Heart left ventricle (tissue), 16 donors: ENCODE measurements at regions not wholly inside any gene's neighbourhood (a gene's known extent, or its start where the extent isn't known, plus 50 kb on each side); places are given as distances from the start of the nearest gene placed in this dataset.

ENCODE experiments used
- ATAC-seq, 4 donors: fragments of 200-7000 bp; cut with Tn5 transposase; one replicate each; pipeline ENCODE4 v1.9.1; 2020 to 2022; ENCODE audit warnings: moderate library complexity in 4 of 4, mild to moderate bottlenecking in 3 of 4, moderate number of reproducible peaks in 1 of 4
- DNase-seq, 5 donors: peaks; one replicate each; pipeline ENCODE4 v3.0.0-alpha.2; 2020
- H3K27ac ChIP-seq, 12 donors: fragments of 200-600 bp; sonication (generic) in 4 of 12; one replicate each; pipeline versions ENCODE4 v1.5.0 to v1.8.0; 2016 to 2022; ENCODE audit warnings: mild to moderate bottlenecking in 2 of 12
- H3K27me3 ChIP-seq, 9 donors: fragments of 200-600 bp; sonication (generic) in 2 of 9; one replicate each; pipeline versions ENCODE4 v1.5.1 to v1.8.0; 2016 to 2022; ENCODE audit warnings: mild to moderate bottlenecking in 3 of 9
- H3K36me3 ChIP-seq, 9 donors: fragments of 200-600 bp; sonication (generic) in 2 of 9; one replicate each; pipeline versions ENCODE4 v1.5.0 to v1.8.0; 2018 to 2022; ENCODE audit warnings: mild to moderate bottlenecking in 2 of 9
- H3K4me1 ChIP-seq, 12 donors: fragments of 200-600 bp; sonication (generic) in 4 of 12; one replicate each; pipeline versions ENCODE4 v1.5.0 to v1.8.0; 2016 to 2022; ENCODE audit warnings: mild to moderate bottlenecking in 3 of 12
- H3K4me3 ChIP-seq, 12 donors: fragments of 200-600 bp; sonication (generic) in 4 of 12; one replicate each; pipeline versions ENCODE4 v1.5.0 to v1.8.0; 2017 to 2022; ENCODE audit warnings: mild to moderate bottlenecking in 9 of 12, moderate library complexity in 4 of 12
- H3K9me3 ChIP-seq, 12 donors: fragments of 200-600 bp; sonication (generic) in 4 of 12; one replicate each; pipeline versions ENCODE4 v1.5.0 to v1.8.0; 2016 to 2022; ENCODE audit warnings: mild to moderate bottlenecking in 1 of 12
- POLR2A ChIP-seq, 2 donors: fragments of 450-650 bp; IDR thresholded peaks; one replicate each; pipeline ENCODE4 v1.6.1; 2017; ENCODE audit warnings: antibody characterized with exemption in 2 of 2, mild to moderate bottlenecking in 2 of 2, moderate library complexity in 2 of 2
- WGBS, 4 donors: extraction: QIAGEN DNeasy Blood & Tissue Kit in 2 of 4; methylation state at CpG; one replicate each; pipeline versions ENCODE4 v1.1.5 to v1.1.7; 2013 to 2018; 5-methylcytosine and 5-hydroxymethylcytosine counted together
- intact Hi-C, 10 donors: fragments of 100-400 bp; cut with DNase I; formaldehyde crosslinking; loops; one replicate each; pipeline versions ENCODE4 v1.11.1 to v1.14.2; 2022
- TF ChIP-seq, protein P1 (sequence below), 12 donors: fragments of 200-600 bp; sonication (generic) in 4 of 12; IDR thresholded peaks; one replicate each; pipeline versions ENCODE4 v1.5.0 to v1.8.0; 2018 to 2022; ENCODE audit warnings: antibody characterized with exemption in 12 of 12, mild to moderate bottlenecking in 5 of 12
- donor health status: ischemic (EF 13 %, LVEDD 7.1; RV severe dilation, severe dysfunction).
- donor health status: healthy with polysubstance abuse.
- donor health status: DM: no; HTN: yes; CAD: no.
- donor health status: DM: no; HTN: no; CAD: no.
- donor health status: ischemic (EF 25% LVEDD 6.9; RV normal size, moderate dysfunction).
- donor health status: ischemic (EF 25% LVEDD 5.7; RV mildly dilated, moderate dysfunction).
- donor health status: healthy.
- donor health status: DM: yes; HTN: yes; CAD: no.
- donor health status: ischemic (EF 35%, LVEDD 5.7; RV mildly dilated, moderate dysfunction).
- donor health status: nonischemic (EF 11% LVEDD 7.7; RV severe dilation, severe dysfunction).
- donor health status: DM: yes; HTN: yes; CAD: no.
- donor health status: PGD.
- donor health status: ischemic (EF 29% LVEDD 5.4; RV normal size, mild dysfunction).
- donor health status: nonischemic (EF 23%, LVEDD 6.1; RV moderate dilation, normal function).

- WGBS, 4 donors, result 59 to 72% (median 65%) methylated on average over 4 of the region's 4 CpGs
- no peak for DNase-seq
- TF ChIP-seq, protein P1, sequence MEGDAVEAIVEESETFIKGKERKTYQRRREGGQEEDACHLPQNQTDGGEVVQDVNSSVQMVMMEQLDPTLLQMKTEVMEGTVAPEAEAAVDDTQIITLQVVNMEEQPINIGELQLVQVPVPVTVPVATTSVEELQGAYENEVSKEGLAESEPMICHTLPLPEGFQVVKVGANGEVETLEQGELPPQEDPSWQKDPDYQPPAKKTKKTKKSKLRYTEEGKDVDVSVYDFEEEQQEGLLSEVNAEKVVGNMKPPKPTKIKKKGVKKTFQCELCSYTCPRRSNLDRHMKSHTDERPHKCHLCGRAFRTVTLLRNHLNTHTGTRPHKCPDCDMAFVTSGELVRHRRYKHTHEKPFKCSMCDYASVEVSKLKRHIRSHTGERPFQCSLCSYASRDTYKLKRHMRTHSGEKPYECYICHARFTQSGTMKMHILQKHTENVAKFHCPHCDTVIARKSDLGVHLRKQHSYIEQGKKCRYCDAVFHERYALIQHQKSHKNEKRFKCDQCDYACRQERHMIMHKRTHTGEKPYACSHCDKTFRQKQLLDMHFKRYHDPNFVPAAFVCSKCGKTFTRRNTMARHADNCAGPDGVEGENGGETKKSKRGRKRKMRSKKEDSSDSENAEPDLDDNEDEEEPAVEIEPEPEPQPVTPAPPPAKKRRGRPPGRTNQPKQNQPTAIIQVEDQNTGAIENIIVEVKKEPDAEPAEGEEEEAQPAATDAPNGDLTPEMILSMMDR (IDR thresholded peaks at IDR 0.05), result no peak
- TF ChIP-seq POLR2A (IDR thresholded peaks at IDR 0.05), result no peak
- Histone ChIP-seq H3K4me3 (no peak overlapping the region), H3K36me3 (no peaks in the 10 kb centered on the region), H3K27me3 (peaks cover 0 to 5% (median 0%) of the 10 kb centered on the region in 9 donors), H3K9me3 (no peaks in the 10 kb centered on the region), H3K4me1 (no peaks in the 10 kb centered on the region), H3K27ac (no peak overlapping the region)
- intact Hi-C loops, result no loop called here
- ATAC-seq, result no peak
Measured at GRCh38 chr1:29835406-29835805, 599.1 kb downstream of the PTPRU start.

DNA sequence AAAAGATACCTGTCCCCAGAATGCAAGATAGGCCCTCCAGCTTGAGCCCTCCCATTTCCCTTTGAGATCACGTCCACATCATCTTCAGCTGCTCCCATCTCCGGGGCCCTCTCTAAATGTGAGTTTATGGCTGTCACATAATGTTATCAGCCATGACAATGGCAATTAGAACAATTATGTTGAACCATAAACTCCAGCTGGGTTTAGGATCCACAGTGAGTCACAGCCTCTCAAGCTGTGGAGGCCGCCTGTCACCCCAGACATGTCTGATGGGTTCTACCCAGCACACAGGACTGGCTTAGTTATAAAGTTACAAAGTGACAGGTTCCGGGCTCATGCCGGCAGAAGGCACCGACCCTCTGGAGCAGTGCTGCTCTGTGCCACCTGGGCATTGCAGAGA, 597.3 kb downstream of the PTPRU start:
- Histone ChIP-seq H3K9me3 (no peaks in the 10 kb centered on the region), H3K36me3 (no peaks in the 10 kb centered on the region), H3K4me3 (no peak overlapping the region), H3K27ac (no peak overlapping the region), H3K27me3 (peaks cover 0 to 22% (median 0%) of the 10 kb centered on the region in 9 donors), H3K4me1 (no peaks in the 10 kb centered on the region)
- TF ChIP-seq, protein P1 (IDR thresholded peaks at IDR 0.05), result no peak
- no peak for TF ChIP-seq POLR2A (IDR thresholded peaks at IDR 0.05)
- no peak for ATAC-seq
- DNase-seq, result peak in 1 of 5 donors; percentile 8
- intact Hi-C loops, result no loop called here
- WGBS, 4 donors, result 87 to 92% (median 89%) methylated on average over 6 of the region's 6 CpGs

DNA sequence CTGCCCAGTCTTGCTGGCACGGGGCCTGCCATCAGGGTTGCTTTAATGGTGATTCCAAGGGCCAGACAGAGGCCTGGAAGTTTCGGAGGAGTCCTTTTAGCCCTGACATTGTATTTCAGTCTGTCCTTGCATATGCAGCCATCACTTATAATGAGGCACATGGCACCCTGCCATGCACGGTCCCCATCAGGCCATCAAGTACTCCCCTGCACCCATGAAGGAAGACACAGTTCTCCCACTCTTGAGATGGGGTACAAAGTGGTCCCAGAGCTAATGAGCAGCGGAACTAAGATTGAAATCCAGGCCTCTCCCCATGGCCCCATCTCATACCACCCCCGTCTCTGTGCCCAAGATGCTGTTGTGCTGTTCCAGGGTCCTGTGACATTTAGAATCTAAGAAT, 596.6 kb downstream of the PTPRU start:
- Histone ChIP-seq H3K27me3 (peaks cover 0 to 25% (median 0%) of the 10 kb centered on the region in 9 donors), H3K4me3 (no peak overlapping the region), H3K27ac (no peak overlapping the region), H3K36me3 (no peaks in the 10 kb centered on the region), H3K9me3 (no peaks in the 10 kb centered on the region), H3K4me1 (no peaks in the 10 kb centered on the region)
- TF ChIP-seq, protein P1 (IDR thresholded peaks at IDR 0.05), result no peak
- intact Hi-C loops, result no loop called here
- 85 to 92% (median 90%) methylated on average over 5 of the region's 5 CpGs for WGBS, 4 donors
- ATAC-seq (no peak), DNase-seq (peak in 1 of 5 donors; percentile 5)

DNA sequence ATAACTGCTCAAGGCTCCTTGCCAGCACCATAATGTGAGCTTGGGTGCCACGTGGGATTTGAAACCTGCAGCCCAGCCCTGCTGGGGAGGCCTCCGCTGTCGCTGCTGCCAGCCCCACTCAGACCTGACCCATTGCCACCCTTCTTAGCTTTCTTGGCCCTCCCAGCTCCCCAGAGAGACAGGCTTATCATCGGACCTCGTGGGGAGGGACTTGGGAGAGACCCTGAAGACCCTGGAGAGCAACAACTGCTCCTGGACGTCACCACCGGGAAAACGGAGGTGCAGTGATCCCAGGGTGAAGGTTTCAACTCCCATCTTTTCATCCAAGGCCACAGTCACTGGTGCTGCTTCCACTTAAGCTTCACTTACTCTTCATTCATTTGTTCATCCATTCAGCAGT, 596.1 kb downstream of the PTPRU start:
- no peaks in the 10 kb centered on the region for H3K9me3 ChIP-seq
- DNase-seq (no peak), ATAC-seq (no peak)
- 73 to 82% (median 81%) methylated on average over 7 to 8 of the region's 8 CpGs for WGBS, 4 donors
- intact Hi-C loops, result no loop called here
- H3K4me1 ChIP-seq, result no peaks in the 10 kb centered on the region
- H3K27me3 ChIP-seq, result peaks cover 0 to 29% (median 0%) of the 10 kb centered on the region in 9 donors
- no peak overlapping the region for H3K4me3 ChIP-seq
- no peak overlapping the region for H3K27ac ChIP-seq
- TF ChIP-seq, protein P1 (IDR thresholded peaks at IDR 0.05), result no peak
- no peak for TF ChIP-seq POLR2A (IDR thresholded peaks at IDR 0.05)
- no peaks in the 10 kb centered on the region for H3K36me3 ChIP-seq
